B cell (primary cell): ENCODE measurements at regions not wholly inside any gene's neighbourhood (a gene's known extent, or its start where the extent isn't known, plus 50 kb on each side); places are given as distances from the start of the nearest gene placed in this dataset.

Experiments used
- CTCF ChIP-seq: fragments of 200-600 bp; IDR thresholded peaks from one replicate; pipeline ENCODE4 v1.8.0; 2022; ENCODE audit warnings: antibody characterized with exemption, mild to moderate bottlenecking
- EZH2 ChIP-seq: IDR thresholded peaks from 2 replicates; pipeline ENCODE4 v1.6.1; 2012; ENCODE audit warnings: borderline replicate concordance, low read depth, mild to moderate bottlenecking, moderate library complexity, low read length; ENCODE audit not compliant: insufficient read depth, poor library complexity, severe bottlenecking

- TF ChIP-seq CTCF (no peak), EZH2 (no peak)
Observed at GRCh38 chr6:164693944-164694343, 615.5 kb downstream of the C6orf118 start.
